HEK293T (cell line): ENCODE measurements at regions not wholly inside any gene's neighbourhood (a gene's known extent, or its start where the extent isn't known, plus 50 kb on each side); places are given as distances from the start of the nearest gene placed in this dataset.

Source experiments
- CTCF ChIA-PET: fragments of 350-600 bp; formaldehyde crosslinking; extraction: SDS; loops from one replicate; lab custom pipeline; 2021; ENCODE audit warnings: antibody characterized with exemption, inconsistent platforms; lab: Yijun Ruan, JAX
- POLR2A ChIA-PET: fragments of 350-600 bp; formaldehyde crosslinking; extraction: SDS; loops from one replicate; lab custom pipeline; 2020; ENCODE audit warnings: antibody characterized with exemption, inconsistent platforms; lab: Yijun Ruan, JAX
- DNase-seq: peaks from one replicate; pipeline ENCODE4 v3.0.0; 2012; ENCODE audit warnings: mixed read lengths; ENCODE audit errors: extremely low spot score
- ARNT ChIP-seq: fragments of 450-650 bp; IDR thresholded peaks from 2 replicates; pipeline ENCODE4 v1.6.1; 2017; ENCODE audit warnings: mild to moderate bottlenecking
- BHLHE40 ChIP-seq: fragments of 450-650 bp; IDR thresholded peaks from 2 replicates; pipeline ENCODE4 v1.6.1; 2016; ENCODE audit warnings: mild to moderate bottlenecking, moderate library complexity, borderline replicate concordance
- CTBP1 ChIP-seq: fragments of 450-650 bp; IDR thresholded peaks from 2 replicates; pipeline ENCODE4 v1.6.1; 2016; ENCODE audit warnings: borderline replicate concordance
- ELF4 ChIP-seq: fragments of 450-650 bp; IDR thresholded peaks from 2 replicates; pipeline ENCODE4 v1.6.1; 2017; ENCODE audit warnings: antibody characterized with exemption
- FOXA1 ChIP-seq: fragments of 450-650 bp; IDR thresholded peaks from 2 replicates; pipeline ENCODE4 v1.6.1; 2016; ENCODE audit warnings: mild to moderate bottlenecking
- FOXK2 ChIP-seq: fragments of 450-650 bp; IDR thresholded peaks from 2 replicates; pipeline ENCODE4 v1.6.1; 2016; ENCODE audit warnings: mild to moderate bottlenecking
- FOXM1 ChIP-seq: fragments of 450-650 bp; IDR thresholded peaks from 2 replicates; pipeline ENCODE4 v1.6.1; 2017; ENCODE audit warnings: mild to moderate bottlenecking, borderline replicate concordance
- HDGF ChIP-seq: fragments of 450-650 bp; IDR thresholded peaks from 2 replicates; pipeline ENCODE4 v1.6.1; 2017; ENCODE audit warnings: antibody characterized with exemption, borderline replicate concordance
- L3MBTL2 ChIP-seq: fragments of 450-650 bp; conservative IDR thresholded peaks from 2 replicates; pipeline ENCODE4 v1.6.1; 2016; ENCODE audit warnings: mild to moderate bottlenecking
- LEF1 ChIP-seq: fragments of 450-650 bp; IDR thresholded peaks from 2 replicates; pipeline ENCODE4 v1.6.1; 2017; ENCODE audit warnings: mild to moderate bottlenecking, borderline replicate concordance
- NFRKB ChIP-seq: fragments of 450-650 bp; IDR thresholded peaks from 2 replicates; pipeline ENCODE4 v1.6.1; 2016; ENCODE audit warnings: mild to moderate bottlenecking, moderate library complexity
- PKNOX1 ChIP-seq: fragments of 450-650 bp; IDR thresholded peaks from 2 replicates; pipeline ENCODE4 v1.6.1; 2016
- SP1 ChIP-seq: fragments of 450-650 bp; IDR thresholded peaks from 2 replicates; pipeline ENCODE4 v1.6.1; 2017
- SUZ12 ChIP-seq: fragments of 450-650 bp; IDR thresholded peaks from 2 replicates; pipeline ENCODE4 v1.6.1; 2016; ENCODE audit warnings: mild to moderate bottlenecking
- TARDBP ChIP-seq: fragments of 450-650 bp; IDR thresholded peaks from 2 replicates; pipeline ENCODE4 v1.6.1; 2016
- ZNF384 ChIP-seq: fragments of 450-650 bp; IDR thresholded peaks from 2 replicates; pipeline ENCODE4 v1.6.1; 2016

GRCh38 chr9:6096821-6097220, 81.4 kb upstream of the RANBP6 start:
- no peak for DNase-seq
- ChIA-PET CTCF (no interaction called here), POLR2A (no interaction called here)
- TF ChIP-seq ARNT, result no peak
- no peak for TF ChIP-seq FOXM1
- TF ChIP-seq L3MBTL2, result no peak
- no peak for TF ChIP-seq FOXK2
- TF ChIP-seq CTBP1, result no peak
- TF ChIP-seq ELF4, result no peak
- TF ChIP-seq BHLHE40, result no peak
- TF ChIP-seq LEF1, result no peak
- TF ChIP-seq FOXA1, result no peak

DNA sequence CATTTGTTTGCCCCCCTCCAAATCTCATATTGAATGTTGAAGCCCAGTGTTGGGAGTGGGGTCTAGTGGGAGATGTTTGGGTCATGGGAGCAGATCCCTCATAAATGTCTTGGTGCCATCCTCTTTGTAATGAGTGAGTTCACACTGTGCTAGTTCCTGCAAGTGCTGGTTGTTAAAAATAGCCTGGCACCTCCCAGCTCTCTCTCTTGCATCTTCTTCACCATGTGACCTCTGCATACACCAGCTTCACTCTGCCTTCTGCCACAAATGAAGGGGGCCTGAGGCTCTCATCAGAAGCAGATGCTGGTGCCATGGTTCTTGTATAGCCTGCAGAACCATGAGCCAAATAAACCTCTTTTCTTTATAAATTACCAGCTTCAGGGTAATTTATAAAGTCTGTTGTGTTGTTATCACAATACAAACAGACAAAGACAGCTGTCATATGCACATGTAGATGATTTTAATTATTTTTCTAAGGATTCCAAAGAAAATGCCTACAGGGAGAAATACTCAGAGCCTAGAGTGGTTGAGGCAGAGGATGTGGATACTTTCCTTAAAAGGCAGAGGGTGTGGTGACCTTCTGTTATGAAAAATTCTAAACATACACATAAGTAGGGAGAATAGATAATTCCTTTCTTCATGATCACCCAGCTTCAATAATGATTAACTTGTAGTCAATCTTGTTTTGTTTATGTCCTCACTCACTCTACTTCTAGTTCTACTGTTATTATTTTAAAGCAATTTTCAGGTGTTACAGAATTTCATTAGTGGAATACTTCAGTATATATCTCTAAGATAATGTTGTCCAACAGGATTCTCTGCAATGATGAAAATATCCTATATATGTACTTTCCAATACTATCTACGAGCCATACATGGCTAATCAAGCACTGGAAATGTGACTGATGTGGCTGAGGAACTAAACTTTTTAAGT, 75.1 kb upstream of the RANBP6 start:
- no peak for DNase-seq
- CTCF ChIA-PET, result no interaction called here
- POLR2A ChIA-PET, result no interaction called here
- TF ChIP-seq ZNF384 (no peak), FOXA1 (no peak)

GRCh38 chr9:6089300-6089699, 73.9 kb upstream of the RANBP6 start:
- CTCF ChIA-PET, result no interaction called here
- TF ChIP-seq CTBP1, result no peak
- no peak for TF ChIP-seq FOXK2
- no peak for TF ChIP-seq ZNF384
- TF ChIP-seq PKNOX1, result no peak
- TF ChIP-seq SUZ12, result no peak
- TF ChIP-seq HDGF, result no peak
- TF ChIP-seq BHLHE40, result no peak
- TF ChIP-seq NFRKB, result no peak
- no peak for TF ChIP-seq FOXM1
- TF ChIP-seq SP1, result no peak
- no peak for TF ChIP-seq ELF4
- no peak for TF ChIP-seq L3MBTL2
- TF ChIP-seq FOXA1, result no peak
- TF ChIP-seq TARDBP, result no peak
- TF ChIP-seq LEF1, result no peak
- TF ChIP-seq ARNT, result no peak
- POLR2A ChIA-PET, result no interaction called here
- no peak for DNase-seq

GRCh38 chr9:6086006-6086655, 70.7 kb upstream of the RANBP6 start:
- no peak for DNase-seq
- POLR2A ChIA-PET, result no interaction called here
- CTCF ChIA-PET, result interaction anchor here (0.7 kb wide), 1 partner anchor 107 kb away, joined by 3 read pairs; no protein-coding TSS in a partner anchor
- TF ChIP-seq ELF4, result no peak
- TF ChIP-seq SUZ12, result no peak
- TF ChIP-seq ZNF384, result no peak
- TF ChIP-seq NFRKB, result no peak
- no peak for TF ChIP-seq SP1
- TF ChIP-seq HDGF, result no peak
- TF ChIP-seq TARDBP, result no peak
- no peak for TF ChIP-seq FOXA1
- no peak for TF ChIP-seq LEF1
- TF ChIP-seq PKNOX1, result no peak

DNA sequence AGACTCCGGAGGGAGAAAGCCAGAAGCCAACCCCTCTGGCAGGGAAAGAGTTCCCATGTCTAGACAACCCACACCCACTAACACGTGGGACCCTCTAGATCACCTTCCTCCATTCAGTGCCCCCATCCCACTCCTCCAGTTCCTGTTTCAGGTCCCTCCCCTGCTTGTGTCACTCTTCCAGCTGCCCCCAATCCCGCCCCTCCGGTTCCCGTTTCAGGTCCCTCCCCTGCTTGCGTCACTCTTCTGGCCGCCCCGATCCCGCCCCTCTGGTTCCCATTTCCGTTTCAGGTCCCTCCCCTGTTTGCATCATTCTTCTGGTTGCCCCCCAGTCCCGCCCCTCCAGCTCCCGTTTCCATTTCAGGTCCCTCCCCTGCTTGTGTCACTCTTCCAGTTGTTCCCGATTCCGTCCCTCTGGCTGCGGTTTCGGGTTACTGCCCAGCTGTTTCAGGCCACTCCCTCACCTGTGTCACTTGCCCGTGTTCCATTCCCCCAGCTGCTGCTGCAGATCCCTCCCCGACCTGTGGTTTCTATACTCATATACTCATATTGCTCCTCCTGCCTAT, 64.8 kb upstream of the RANBP6 start:
- CTCF ChIA-PET, result interaction anchor here (1.0 to 1.2 kb wide), 2 partner anchors 26 to 71 kb away, joined by 3 to 4 read pairs; no protein-coding TSS in a partner anchor
- peak; percentile 75 for DNase-seq
- peak; percentile 97 for TF ChIP-seq PKNOX1
- no peak for TF ChIP-seq TARDBP
- no peak for TF ChIP-seq BHLHE40
- TF ChIP-seq NFRKB, result no peak
- no peak for TF ChIP-seq ARNT
- no peak for TF ChIP-seq L3MBTL2
- POLR2A ChIA-PET, result interaction anchor here (1.3 kb wide), 1 partner anchor 38 kb away, joined by 3 read pairs; no protein-coding TSS in a partner anchor

- DNase-seq, result no peak
- TF ChIP-seq FOXK2 (no peak), SUZ12 (no peak), L3MBTL2 (no peak), FOXM1 (no peak), PKNOX1 (no peak), CTBP1 (no peak), ARNT (no peak), ELF4 (no peak), FOXA1 (no peak)
- ChIA-PET CTCF (interaction anchor here (1.2 kb wide), 1 partner anchor 70 kb away, joined by 3 read pairs; no protein-coding TSS in a partner anchor), POLR2A (interaction anchor here (1.3 kb wide), 1 partner anchor 39 kb away, joined by 3 read pairs; no protein-coding TSS in a partner anchor)
These were observed 64.0 kb upstream of the RANBP6 start for GRCh38 chr9:6079386-6079785.
